ENCODE measurements at regions not wholly inside any gene's neighbourhood (a gene's known extent, or its start where the extent isn't known, plus 50 kb on each side); places are given as distances from the start of the nearest gene placed in this dataset.

DNA sequence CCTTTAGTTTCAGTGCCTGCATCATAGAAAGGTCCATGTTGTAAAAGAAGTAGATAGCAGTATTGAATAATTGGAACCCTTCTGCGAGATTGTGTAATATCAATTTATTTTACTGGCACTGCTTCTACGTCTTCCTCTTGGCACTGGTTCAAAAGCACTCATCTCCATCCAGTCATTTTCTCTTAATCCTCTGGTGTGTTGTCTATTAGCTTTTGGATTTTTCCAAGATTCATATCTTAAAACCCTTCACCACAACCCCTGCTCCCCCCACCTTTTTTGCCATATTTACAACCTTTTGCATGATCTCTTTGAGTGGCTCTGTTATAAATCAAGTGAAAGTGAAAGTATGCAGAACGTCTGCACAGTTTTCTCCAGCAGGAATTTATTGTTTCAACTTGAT lies 76.6 kb upstream of the HSF2 start:
- TF ChIP-seq TAF1 (IDR thresholded peaks at IDR 0.05; ENCODE audit: low read depth, low read length) = no peak
- no peak for TF ChIP-seq POLR2AphosphoS5 (IDR thresholded peaks at IDR 0.05; ENCODE audit: low read depth, low read length)
- TF ChIP-seq POLR2A (IDR thresholded peaks at IDR 0.05; ENCODE audit: low read depth, low read length) = no peak
- no peak for TF ChIP-seq SPI1 (IDR thresholded peaks at IDR 0.05; ENCODE audit: low read depth, low read length)
- TF ChIP-seq PAX5 (IDR thresholded peaks at IDR 0.05; ENCODE audit: insufficient read depth, low read length, severe bottlenecking) = no peak
- TF ChIP-seq POU2F2 (IDR thresholded peaks at IDR 0.05; ENCODE audit: low read depth, low read length) = no peak
